LNCaP clone FGC (cell line): ENCODE measurements at regions not wholly inside any gene's neighbourhood (a gene's known extent, or its start where the extent isn't known, plus 50 kb on each side); places are given as distances from the start of the nearest gene placed in this dataset.

ENCODE experiments used
- DNase-seq: peaks from one replicate; pipeline ENCODE4 v3.0.0-alpha.2; 2011; ENCODE audit warnings: low read depth
- H3K4me3 ChIP-seq: 2 replicates; pipeline ENCODE4 v1.5.1; 2011; ENCODE audit warnings: mild to moderate bottlenecking, low read depth, low read length, control low read depth
- CTCF ChIP-seq: IDR thresholded peaks from 2 replicates; pipeline ENCODE4 v1.5.1; 2012; ENCODE audit warnings: mild to moderate bottlenecking; ENCODE audit not compliant: control insufficient read depth, insufficient read depth; ENCODE audit errors: extremely low read depth

GRCh38 chr4:14910411-14910810 is 91.9 kb upstream of the CPEB2 start:
- no peak for TF ChIP-seq CTCF
- no peak overlapping the region for H3K4me3 ChIP-seq
- no peak for DNase-seq

DNA sequence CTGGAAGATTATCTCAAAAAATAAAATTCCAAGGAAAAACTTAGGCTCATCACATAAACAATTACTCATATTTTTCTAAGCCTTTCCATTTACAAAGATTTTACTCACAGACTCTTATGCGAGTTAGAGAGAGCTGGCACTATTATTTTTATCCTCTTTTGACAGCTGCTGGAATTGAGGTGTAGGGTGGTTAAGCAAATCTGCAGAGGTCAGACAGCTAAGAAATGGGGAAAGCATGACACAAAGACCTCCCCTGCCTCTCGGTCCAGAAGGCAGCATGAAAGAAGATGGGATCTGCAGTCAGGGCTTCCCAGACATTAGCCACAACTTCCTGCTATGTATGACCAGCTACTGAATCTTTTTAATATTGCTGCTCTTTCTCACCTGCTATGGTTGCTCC is 89.9 kb upstream of the CPEB2 start:
- TF ChIP-seq CTCF = no peak
- no peak for DNase-seq

DNA sequence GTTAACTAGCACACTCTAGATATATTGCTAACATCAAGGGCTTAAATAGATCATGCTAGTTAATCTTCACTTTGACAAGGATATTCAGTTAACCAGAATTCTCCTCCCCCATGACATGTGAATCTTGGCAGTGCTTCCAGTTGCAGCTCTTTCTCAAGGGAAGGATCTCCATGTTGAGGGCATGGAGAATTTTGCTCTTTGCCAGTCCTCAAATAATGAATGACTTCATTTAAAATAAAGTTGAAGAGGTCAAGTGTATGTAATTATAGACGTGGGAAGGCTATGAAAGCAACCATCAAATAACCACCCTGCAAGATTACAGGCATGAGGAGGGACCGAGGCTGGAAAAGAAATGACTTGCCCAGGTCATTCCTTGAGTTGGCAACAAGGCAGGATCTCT is 87.3 kb upstream of the CPEB2 start:
- H3K4me3 ChIP-seq = no peak overlapping the region
- DNase-seq = no peak
- no peak for TF ChIP-seq CTCF

More for the DNA sequence above, 89.9 kb upstream of the CPEB2 start:
- H3K4me3 ChIP-seq = no peak overlapping the region

- no peak for DNase-seq
- no peak for TF ChIP-seq CTCF
- H3K4me3 ChIP-seq = no peak overlapping the region
Measured at GRCh38 chr4:14916554-14917297, 85.6 kb upstream of the CPEB2 start.

- TF ChIP-seq CTCF = no peak
- no peak for DNase-seq
- no peak overlapping the region for H3K4me3 ChIP-seq
Measured at GRCh38 chr4:14917298-14917633, 85.0 kb upstream of the CPEB2 start.

- TF ChIP-seq CTCF = no peak
- H3K4me3 ChIP-seq = no peak overlapping the region
- no peak for DNase-seq
Measured at GRCh38 chr4:14918336-14918735, 83.9 kb upstream of the CPEB2 start.

DNA sequence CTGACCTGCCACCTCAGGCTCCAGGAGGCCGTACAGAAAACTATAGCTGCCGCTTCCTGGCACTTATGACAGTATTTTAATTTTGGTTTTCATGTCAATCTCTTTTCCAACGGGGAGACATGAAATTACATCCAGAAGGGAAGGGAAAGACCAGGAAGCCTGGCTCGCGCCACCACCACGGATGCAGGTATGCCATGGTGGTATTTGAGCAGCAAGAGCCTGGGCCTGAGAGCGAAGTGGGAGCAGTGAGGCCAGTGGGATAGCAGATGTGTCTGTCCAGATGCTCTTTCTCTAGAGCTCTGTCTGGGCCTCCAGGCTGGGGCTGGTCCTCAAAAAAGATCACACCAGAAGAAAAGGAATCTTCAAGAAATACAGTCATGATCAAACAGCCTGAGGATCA is 82.5 kb upstream of the CPEB2 start:
- no peak overlapping the region for H3K4me3 ChIP-seq
- TF ChIP-seq CTCF = no peak
- DNase-seq = no peak
